MV-4-11 (cell line): ENCODE measurements at regions not wholly inside any gene's neighbourhood (a gene's known extent, or its start where the extent isn't known, plus 50 kb on each side); places are given as distances from the start of the nearest gene placed in this dataset.
A peak's percentile ranks its signal among the peaks of the same experiment; 100 is the strongest.
"Not testable (repeated sequence)": the region's sequence is repeated elsewhere in the genome, so short reads cannot be mapped to it uniquely, and the experiment has no call there.

Source experiments
- DNase-seq: peaks from one replicate; lab custom pipeline; 2025; lab: John Stamatoyannopoulos, UW

DNA sequence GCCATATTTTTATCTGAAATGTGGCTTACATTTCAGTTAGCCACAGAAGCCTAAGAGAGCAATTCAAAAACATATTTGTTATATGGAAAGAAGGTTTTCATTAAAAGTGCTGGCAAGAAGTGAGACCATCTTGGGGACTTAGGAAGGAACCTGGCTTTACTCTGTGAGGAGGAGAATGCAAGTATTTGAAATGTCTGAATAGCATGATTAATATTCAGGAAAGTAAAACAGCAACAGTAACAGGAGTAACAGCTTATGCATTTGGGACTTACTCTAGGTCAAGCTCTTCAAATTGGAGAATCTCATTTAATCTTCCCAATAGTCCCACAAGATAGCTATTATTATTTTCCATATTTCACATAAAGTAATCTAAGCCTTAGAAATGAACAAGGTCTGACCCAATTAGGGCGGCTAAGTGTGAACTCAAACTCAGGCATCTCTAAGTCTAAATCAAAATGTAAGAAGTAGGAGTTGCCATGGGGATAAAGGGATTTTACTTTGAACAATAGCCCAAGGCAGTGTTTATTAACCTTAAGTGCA lies 816.5 kb downstream of the BCKDHB start:
- DNase-seq = no peak

GRCh38 chr6:80921861-80922460 lies 815.5 kb downstream of the BCKDHB start:
- no peak for DNase-seq

DNA sequence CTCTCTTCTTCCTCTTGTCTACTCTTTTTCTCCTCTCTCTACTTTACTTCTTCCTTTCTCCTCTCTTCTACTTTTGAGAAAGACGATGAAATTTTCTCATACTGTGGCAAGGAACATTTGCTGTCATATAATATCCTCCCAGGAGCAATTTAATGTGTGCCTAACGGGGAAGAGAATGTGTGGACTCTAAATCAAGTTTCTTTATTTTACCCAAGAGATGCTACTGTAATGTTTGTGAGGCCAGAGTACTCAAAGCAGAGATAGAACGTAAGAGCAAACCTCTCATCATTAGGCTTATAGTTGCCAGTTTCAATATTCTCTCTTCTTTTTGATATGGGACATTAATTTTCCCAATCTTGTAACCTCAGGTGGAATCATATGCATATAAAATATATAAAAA lies 801.4 kb downstream of the BCKDHB start:
- DNase-seq = no peak

- no peak for DNase-seq
These were observed 797.2 kb downstream of the BCKDHB start for GRCh38 chr6:80903711-80904110.

DNA sequence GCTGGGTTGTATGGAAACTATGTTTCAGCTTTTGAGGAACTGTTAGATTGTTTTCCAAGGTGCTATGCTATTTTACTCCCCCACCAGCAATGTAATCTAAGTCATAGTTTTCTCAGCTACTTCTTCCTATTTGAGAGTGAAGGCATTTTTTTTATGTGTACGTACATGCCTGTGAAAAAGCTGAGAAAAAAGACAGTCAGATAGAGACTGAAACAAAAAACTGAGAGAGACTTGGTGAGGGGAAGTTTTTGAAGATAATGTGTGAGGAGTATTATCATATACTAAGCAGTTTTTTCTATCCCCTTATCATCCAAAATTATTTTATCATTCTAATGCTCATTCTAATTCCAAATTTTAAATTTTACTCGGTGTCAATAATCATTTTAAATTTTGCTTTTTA lies 780.0 kb downstream of the BCKDHB start:
- no peak for DNase-seq

DNA sequence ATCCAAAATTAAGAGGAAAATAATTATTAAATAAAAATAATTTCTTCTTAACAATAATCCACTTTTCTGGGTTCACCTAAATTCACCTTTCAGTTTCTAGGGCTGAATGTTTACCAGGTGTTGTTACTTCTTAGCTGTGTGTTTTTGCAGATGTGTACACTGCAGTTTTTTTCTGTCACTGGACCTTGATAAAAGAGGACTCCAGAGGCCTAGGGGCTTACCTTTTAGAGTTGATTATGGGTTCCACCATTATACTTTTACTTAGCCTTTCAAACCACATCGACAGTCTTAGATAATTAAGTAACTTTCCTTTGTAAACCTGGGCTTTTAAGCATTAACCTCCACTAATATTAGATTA lies 766.5 kb downstream of the BCKDHB start:
- DNase-seq = no peak

DNA sequence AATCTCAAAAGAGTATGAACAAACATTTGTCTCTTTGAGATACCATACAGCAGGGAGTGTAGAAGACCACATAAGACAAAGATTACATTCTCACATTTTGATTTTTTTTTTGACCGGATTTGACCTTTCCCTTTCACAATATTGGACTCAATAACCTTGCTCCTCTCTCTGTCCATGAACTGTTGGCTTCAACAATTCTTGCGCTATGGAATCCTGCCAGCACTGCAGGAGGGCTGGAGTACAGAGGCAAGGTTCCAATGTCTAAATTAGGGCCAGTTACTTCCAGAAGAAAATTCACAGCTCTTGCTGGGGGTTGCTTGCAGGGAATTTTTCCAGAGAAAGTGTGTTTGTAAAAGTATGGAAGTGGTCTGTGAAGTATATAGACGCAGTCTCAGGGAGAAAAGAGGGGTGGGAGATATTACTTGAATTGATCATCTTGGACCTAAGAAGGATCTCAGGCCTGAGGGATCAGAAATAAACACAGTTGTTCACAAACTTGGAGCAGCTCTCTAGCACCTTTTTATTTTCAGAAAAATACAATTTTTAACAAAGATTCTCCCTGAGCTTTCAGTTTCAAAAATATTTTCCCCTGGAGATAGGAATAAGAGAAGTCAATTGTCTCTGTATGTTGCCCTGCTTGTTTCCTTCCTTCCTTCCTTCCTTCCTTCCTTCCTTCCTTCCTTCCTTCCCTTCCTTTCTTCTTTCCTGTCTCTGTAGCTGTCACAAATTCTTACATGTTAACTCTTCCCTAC lies 765.9 kb downstream of the BCKDHB start:
- DNase-seq = no peak

DNA sequence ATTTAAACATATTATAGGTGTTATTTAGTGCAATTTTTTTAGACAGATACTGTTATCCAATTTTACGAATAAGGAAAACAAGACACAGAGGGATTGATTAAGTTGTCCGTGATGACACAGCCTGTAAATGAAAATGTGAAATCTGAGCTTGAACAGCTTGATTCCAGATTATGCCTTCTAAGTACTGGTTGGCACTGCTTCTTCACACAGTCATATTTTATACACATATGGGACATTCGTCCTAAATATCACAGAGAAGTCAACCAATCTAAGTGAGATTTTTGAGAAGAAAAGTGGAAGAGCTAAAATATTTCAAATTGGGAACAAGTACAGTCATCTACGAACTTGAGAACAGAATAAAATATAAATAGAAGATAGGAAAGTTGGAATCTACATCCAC lies 756.3 kb downstream of the BCKDHB start:
- no peak for DNase-seq

DNA sequence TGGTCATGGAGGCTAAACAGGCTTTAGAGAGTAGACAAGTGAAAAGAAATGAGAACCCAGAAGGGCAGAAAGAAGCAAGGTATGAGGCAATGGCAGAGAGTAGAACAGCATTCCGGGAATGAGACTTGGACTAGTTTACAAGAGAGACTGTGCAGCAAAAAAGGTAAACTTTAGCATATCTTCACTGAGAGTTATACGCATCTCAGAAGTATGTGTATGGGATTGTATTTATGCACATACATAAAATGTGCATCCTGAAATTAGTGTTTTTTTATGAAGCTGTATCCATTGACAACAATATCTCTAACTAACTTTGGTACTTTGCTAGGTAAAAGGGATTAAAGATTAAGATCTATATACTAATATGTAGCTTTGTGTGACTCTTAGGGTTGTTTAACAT lies 753.6 kb downstream of the BCKDHB start:
- DNase-seq = no peak

GRCh38 chr6:80847973-80848372 lies 741.5 kb downstream of the BCKDHB start:
- not testable (repeated sequence) for DNase-seq

DNA sequence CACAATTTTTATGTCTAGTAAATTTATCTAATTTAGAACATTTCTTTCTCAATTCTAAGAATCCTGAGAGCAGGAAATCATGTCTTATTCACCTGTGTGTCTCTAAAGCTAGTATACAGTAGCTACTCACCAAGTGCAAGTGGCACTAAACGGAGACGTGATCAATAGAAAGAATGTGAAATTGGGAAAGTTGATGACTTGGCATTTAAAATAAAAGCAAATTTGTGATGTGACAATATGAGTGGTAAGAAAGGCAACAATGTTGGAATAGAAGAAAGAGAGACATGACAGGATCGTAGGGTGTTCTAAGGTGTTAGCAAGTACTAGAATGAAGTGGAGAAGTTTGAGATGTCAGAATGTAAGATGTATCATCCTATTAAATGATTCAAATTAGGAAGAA lies 725.9 kb downstream of the BCKDHB start:
- DNase-seq = no peak

- DNase-seq = no peak
These were observed 686.9 kb downstream of the BCKDHB start for GRCh38 chr6:80793411-80793810.

DNA sequence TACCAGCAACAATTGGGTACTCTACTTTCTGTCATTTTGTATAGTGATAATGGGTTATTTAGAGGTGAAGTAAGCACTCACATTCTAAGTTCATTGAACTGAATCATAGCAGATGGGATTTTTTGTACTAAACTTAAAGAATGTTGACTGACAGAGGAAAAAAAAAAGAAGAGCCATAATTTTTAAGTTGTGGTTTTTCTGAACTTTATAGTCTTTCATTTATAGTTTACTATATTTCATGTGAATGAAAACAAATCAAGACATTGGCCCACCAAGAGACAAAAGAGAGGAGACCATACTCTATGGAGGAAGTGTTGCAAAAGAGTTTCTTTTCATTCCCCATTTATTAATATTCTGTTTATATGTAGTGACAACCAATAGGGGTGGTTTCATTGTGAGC lies 685.7 kb downstream of the BCKDHB start:
- no peak for DNase-seq

GRCh38 chr6:80789912-80790570 lies 683.6 kb downstream of the BCKDHB start:
- DNase-seq = no peak

DNA sequence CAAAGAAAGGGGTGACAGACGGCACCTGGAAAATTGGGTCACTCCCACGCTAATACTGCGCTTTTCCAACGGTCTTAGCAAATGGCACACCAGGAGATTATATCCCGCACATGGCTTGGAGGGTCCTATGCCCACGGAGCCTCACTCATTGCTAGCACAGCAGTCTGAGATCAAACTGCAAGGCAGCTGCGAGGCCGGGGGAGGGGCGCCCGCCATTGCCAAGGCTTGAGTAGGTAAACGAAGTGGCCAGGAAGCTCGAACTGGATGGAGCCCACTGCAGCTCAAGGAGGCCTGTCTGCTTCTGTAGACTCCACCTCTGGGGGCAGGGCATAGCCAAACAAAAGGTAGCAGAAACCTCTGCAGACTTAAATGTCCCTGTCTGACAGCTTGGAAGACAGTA lies 676.8 kb downstream of the BCKDHB start:
- not testable (repeated sequence) for DNase-seq

DNA sequence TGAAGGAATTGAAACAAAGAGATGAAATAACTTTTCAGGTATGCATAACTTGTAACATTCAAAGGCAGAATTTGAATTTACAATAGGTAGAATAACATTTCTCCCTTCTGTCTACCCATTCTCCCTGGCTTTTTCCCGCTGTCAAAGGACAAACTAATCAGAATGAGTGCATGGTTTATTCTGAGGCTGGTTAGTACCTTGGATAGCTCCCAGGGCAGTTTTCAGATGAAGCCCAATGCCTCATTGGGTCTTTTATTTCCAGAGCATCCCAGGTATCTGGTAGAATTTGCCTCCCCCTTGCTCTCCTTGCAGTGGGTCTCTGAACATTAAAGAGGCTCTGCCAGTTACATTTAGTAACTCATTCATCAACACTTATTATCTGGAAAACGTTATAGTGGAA lies 665.5 kb downstream of the BCKDHB start:
- no peak for DNase-seq

GRCh38 chr6:80769106-80769505 lies 662.6 kb downstream of the BCKDHB start:
- DNase-seq = no peak

GRCh38 chr6:80767808-80768207 lies 661.3 kb downstream of the BCKDHB start:
- no peak for DNase-seq

GRCh38 chr6:80744213-80744612 lies 637.7 kb downstream of the BCKDHB start:
- no peak for DNase-seq

- DNase-seq = peak; percentile 25
These were observed 636.0 kb downstream of the BCKDHB start for GRCh38 chr6:80742481-80742880.

- no peak for DNase-seq
These were observed 627.2 kb downstream of the BCKDHB start for GRCh38 chr6:80733641-80734040.

GRCh38 chr6:80728830-80729229 lies 622.4 kb downstream of the BCKDHB start:
- DNase-seq = no peak

DNA sequence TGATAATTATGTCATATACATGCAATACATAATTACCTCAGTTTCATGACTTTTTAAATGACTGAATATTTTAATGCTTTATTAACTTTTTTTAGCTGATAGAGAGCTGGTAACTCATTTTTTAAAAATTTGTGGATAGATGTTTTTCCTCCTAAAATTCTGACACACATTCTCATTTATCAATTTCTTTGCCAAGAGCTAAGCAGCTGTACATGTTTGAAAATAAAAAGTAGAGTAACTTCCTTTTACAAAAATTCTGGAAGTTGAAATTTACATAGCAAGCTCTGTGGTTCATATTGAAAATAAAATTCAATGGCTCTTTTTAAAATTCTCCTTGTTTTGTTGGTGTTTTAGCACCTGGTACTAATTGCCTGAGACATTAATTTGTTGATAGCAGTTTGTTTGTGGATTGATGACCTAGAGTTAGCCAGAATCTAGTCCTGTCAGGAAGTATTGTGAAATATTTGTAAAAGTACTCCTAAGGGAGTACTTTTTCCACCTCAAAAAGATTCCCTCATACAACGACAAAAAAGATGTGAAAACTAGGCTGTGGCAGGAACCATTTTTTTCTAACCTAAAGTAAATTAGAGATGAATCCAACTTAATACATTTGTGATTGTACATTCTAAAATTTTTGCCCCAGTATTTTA lies 621.8 kb downstream of the BCKDHB start:
- no peak for DNase-seq
